ENCODE measurements at regions not wholly inside any gene's neighbourhood (a gene's known extent, or its start where the extent isn't known, plus 50 kb on each side); places are given as distances from the start of the nearest gene placed in this dataset.

DNA sequence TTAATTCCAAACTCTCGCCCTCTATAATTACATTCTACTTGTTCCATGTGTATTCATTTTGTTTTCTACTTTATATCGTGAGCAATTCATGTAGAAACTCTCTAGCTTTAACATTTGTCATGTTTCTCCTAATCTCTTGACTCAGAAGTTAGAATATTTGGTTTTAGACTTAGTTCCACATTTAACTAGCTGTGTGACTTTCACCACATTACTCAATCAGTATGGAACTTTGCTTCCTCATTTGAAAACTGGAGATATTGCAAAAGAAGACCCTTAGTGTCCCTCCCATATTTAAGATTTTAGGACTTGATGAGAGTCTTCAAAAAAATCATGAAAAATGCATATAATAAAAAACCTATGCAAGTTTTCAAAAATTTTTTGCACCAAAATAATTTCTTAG lies 447.5 kb downstream of the GXYLT1 start:
- no peak for DNase-seq (ENCODE audit: low spot score)
- TF ChIP-seq, protein P1, sequence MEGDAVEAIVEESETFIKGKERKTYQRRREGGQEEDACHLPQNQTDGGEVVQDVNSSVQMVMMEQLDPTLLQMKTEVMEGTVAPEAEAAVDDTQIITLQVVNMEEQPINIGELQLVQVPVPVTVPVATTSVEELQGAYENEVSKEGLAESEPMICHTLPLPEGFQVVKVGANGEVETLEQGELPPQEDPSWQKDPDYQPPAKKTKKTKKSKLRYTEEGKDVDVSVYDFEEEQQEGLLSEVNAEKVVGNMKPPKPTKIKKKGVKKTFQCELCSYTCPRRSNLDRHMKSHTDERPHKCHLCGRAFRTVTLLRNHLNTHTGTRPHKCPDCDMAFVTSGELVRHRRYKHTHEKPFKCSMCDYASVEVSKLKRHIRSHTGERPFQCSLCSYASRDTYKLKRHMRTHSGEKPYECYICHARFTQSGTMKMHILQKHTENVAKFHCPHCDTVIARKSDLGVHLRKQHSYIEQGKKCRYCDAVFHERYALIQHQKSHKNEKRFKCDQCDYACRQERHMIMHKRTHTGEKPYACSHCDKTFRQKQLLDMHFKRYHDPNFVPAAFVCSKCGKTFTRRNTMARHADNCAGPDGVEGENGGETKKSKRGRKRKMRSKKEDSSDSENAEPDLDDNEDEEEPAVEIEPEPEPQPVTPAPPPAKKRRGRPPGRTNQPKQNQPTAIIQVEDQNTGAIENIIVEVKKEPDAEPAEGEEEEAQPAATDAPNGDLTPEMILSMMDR (conservative IDR thresholded peaks at IDR 0.05; ENCODE audit: low read depth), result no peak
- ChIA-PET POLR2A (ENCODE audit: low non-redundant PET) (no interaction called here), CTCF (interaction anchor here (0.6 to 0.9 kb wide), 2 partner anchors 327 to 722 kb away, joined by 4 read pairs; no protein-coding TSS in a partner anchor)
- H3K27ac ChIP-seq, result no peak overlapping the region

DNA sequence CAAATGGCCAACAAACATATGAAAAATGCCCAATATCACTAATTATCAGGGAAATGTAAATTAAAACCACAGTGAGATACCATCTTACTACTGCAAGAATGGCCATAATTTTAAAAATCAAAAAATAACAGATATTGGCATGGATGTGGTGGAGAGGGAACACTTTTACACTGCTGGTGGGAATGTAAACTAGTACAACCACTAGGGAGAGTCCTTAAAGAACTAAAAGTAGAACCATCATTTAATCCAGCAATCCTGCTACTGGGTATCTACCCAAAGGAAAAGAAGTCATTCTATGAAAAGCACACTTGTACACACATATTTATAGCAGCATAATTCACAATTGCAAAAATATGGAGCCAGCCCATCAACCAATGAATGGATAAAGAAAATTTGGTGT lies 459.7 kb downstream of the GXYLT1 start:
- CTCF ChIA-PET, result no interaction called here
- DNase-seq (ENCODE audit: low spot score), result no peak
- POLR2A ChIA-PET (ENCODE audit: low non-redundant PET), result no interaction called here
- TF ChIP-seq, protein P1 (conservative IDR thresholded peaks at IDR 0.05; ENCODE audit: low read depth), result peak; percentile 22
- H3K27ac ChIP-seq, result no peak overlapping the region

DNA sequence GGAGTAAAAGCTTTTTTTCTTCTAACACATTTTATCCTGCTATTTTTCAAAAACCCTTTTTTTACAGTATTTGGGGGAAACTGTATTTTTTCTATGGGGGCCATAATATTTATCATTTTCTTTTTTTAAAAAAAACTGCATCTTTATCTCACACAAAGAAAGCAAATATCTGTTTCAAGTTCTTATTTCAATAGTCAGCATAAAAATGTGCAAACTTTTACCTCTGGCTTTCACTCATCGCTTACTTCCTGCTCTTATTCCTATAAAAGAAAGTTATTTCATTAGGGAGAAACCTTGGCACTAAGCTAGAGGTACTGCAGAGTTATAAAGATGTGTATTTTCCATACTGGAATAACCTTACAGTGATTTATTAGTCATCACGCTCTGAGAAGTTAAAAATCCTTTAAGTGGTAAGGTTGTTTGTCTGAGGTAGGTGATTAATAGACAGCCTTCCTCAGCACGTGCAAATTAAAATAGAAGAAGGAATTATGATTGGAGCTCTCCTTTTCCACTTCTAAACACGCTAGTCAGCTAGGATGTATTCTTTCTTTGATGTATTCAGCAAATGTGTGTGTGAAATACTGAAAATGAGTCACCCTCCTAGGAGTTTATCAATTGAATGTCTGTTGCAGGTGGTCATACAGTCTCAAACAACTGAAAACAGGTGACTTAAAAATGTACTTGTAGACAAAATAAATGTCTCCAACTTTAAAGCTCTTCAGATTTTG lies 461.0 kb downstream of the GXYLT1 start:
- CTCF ChIA-PET, result interaction anchor here (0.7 kb wide), 1 partner anchor 9 kb away, joined by 5 read pairs; no protein-coding TSS in a partner anchor
- TF ChIP-seq, protein P1 (conservative IDR thresholded peaks at IDR 0.05; ENCODE audit: low read depth), result no peak
- POLR2A ChIA-PET (ENCODE audit: low non-redundant PET), result no interaction called here
- H3K27ac ChIP-seq, result no peak overlapping the region
- no peak for DNase-seq (ENCODE audit: low spot score)

DNA sequence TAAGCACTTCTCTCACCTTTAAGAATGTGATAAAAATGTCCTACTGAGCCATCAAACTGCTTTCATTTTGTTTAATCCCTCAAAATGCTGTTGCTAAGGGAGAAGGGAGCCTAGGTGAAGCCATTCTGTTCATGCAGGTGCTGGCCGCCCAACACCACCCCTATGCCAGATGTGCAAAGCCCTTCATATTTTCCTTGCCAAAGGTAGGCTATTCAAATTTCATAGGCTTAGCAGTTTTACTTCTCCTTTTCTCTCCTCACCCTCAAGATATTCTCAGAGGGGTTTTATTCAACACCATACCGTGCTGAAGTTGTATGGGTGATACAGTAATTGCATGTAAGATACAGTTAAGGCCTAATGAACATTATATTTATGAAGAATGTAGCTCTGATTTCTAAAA lies 461.7 kb downstream of the GXYLT1 start:
- CTCF ChIA-PET, result interaction anchor here (0.6 to 0.7 kb wide), 2 partner anchors 9 to 126 kb away, joined by 3 to 5 read pairs; no protein-coding TSS in a partner anchor
- H3K27ac ChIP-seq, result no peak overlapping the region
- TF ChIP-seq, protein P1 (conservative IDR thresholded peaks at IDR 0.05; ENCODE audit: low read depth), result no peak
- no peak for DNase-seq (ENCODE audit: low spot score)
- POLR2A ChIA-PET (ENCODE audit: low non-redundant PET), result no interaction called here

DNA sequence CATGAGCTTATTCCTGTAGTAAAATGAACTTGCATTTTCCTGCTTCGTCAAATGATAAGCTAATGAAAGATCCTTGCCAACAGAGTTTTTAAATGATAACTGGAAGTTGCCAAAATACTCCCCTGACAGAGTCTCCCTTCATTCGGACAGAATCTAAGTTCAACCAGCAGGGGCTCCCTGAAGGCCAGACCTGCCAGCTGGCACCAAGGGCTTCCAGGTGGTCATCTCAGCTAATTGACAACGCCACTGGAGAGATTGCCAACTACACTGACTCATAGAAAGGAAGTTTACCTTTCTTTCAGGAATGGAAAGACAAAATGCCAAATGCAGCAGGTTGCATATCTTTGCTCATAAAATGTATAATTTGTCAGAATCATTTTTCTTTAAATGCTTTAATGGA lies 462.8 kb downstream of the GXYLT1 start:
- no peak overlapping the region for H3K27ac ChIP-seq
- DNase-seq (ENCODE audit: low spot score), result no peak
- ChIA-PET CTCF (no interaction called here), POLR2A (ENCODE audit: low non-redundant PET) (no interaction called here)
- TF ChIP-seq, protein P1 (conservative IDR thresholded peaks at IDR 0.05; ENCODE audit: low read depth), result no peak

DNA sequence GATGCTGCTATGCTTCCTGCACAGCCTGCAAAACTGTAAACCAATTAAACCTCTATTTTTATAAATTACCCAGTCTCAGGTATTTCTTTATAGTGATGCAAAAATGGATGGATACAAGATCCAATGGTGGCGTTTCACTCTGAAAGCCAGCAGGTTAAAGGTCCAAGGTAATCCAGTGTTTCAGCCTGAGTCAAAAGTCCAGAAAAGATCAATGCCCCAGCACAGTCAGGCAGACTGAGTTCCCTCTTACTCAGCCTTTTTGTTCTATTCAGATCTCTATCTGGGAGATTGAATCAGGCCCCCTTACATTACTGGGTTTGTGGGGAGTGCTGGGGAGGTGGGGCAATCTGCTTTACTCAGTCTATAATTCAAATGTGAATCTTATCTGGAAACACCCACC lies 464.5 kb downstream of the GXYLT1 start:
- TF ChIP-seq, protein P1 (conservative IDR thresholded peaks at IDR 0.05; ENCODE audit: low read depth), result no peak
- CTCF ChIA-PET, result interaction anchor here (0.6 kb wide), 1 partner anchor 454 kb away, joined by 7 read pairs; no protein-coding TSS in a partner anchor
- no peak overlapping the region for H3K27ac ChIP-seq
- POLR2A ChIA-PET (ENCODE audit: low non-redundant PET), result no interaction called here
- DNase-seq (ENCODE audit: low spot score), result no peak
